GM12891 (cell line): ENCODE measurements at regions not wholly inside any gene's neighbourhood (a gene's known extent, or its start where the extent isn't known, plus 50 kb on each side); places are given as distances from the start of the nearest gene placed in this dataset.

ENCODE experiments used
- PAX5 ChIP-seq: IDR thresholded peaks from 2 replicates; pipeline ENCODE4 v1.6.1; 2011; ENCODE audit warnings: low read length, moderate library complexity, mild to moderate bottlenecking; ENCODE audit not compliant: insufficient read depth, severe bottlenecking
- POLR2A ChIP-seq: IDR thresholded peaks from 2 replicates; pipeline ENCODE4 v1.6.1; 2011; ENCODE audit warnings: low read depth, low read length, control low read depth
- POLR2AphosphoS5 ChIP-seq: IDR thresholded peaks from 2 replicates; pipeline ENCODE4 v1.6.1; 2011; ENCODE audit warnings: low read depth, low read length, control low read depth
- TAF1 ChIP-seq: IDR thresholded peaks from 2 replicates; pipeline ENCODE4 v1.6.1; 2011; ENCODE audit warnings: low read depth, low read length, control low read depth

DNA sequence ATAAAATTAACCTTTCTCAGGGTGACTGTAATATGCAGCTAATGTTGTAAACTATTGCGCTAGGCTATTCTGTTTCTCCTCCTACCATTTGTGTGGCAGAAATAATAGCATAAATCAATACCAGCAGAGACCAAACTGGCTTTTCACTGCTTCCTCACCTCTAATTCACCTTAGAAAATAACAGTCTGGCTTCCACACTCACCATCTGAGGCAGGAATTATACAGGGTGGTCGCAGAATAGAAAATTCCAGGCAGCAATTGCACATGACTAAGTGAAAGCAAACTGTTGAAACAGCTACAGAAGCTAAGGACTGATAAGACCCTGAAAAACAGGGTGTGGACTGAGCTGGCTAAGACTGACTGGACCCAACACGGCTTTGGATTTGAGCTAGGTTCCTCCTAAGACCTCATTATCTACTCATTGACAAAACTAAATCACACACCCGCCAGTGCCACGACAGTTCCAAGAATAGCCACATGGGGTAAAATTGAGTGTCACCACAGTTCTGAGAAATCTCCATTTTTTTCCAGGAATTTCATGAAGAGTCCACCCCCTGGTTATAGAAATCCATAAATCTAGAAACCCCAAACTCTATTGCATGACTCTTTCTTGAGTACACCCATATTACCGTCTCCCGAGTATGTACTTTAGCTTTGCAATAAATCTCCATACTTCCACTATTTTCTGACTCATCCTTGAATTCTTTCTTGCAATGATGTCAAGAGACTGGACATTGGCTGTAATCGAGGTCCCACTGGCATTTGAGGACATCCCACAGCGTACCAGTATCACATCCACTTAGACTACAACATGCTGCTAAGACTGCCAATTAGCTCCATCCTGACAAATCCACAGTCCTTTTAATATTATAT lies 60.9 kb upstream of the KCNQ5 start:
- TF ChIP-seq POLR2A (no peak), POLR2AphosphoS5 (no peak), PAX5 (no peak), TAF1 (no peak)
